Sigmoid colon (tissue), 6 donors: ENCODE measurements at regions not wholly inside any gene's neighbourhood (a gene's known extent, or its start where the extent isn't known, plus 50 kb on each side); places are given as distances from the start of the nearest gene placed in this dataset.

Experiments
- DNase-seq: peaks from one replicate; pipeline ENCODE4 v3.0.0-alpha.2; 2019
- H3K27ac ChIP-seq, 4 donors: fragments of 200-600 bp; sonication (generic); one replicate each; pipeline ENCODE4 v1.5.1; 2016 to 2019; ENCODE audit warnings: mild to moderate bottlenecking in 1 of 4
- H3K27me3 ChIP-seq, 3 donors: fragments of 200-600 bp; sonication (generic); one replicate each; pipeline ENCODE4 v1.5.1; 2019; ENCODE audit warnings: mild to moderate bottlenecking in 1 of 3
- H3K36me3 ChIP-seq, 4 donors: fragments of 200-600 bp; sonication (generic); one replicate each; pipeline ENCODE4 v1.5.1; 2016 to 2019
- H3K4me1 ChIP-seq, 4 donors: fragments of 200-600 bp; sonication (generic); one replicate each; pipeline ENCODE4 v1.5.1; 2017 to 2019
- H3K4me3 ChIP-seq, 4 donors: fragments of 200-600 bp; sonication (generic); one replicate each; pipeline ENCODE4 v1.5.1; 2017 to 2019; ENCODE audit warnings: mild to moderate bottlenecking in 2 of 4, moderate library complexity in 1 of 4
- H3K9me3 ChIP-seq, 4 donors: fragments of 200-600 bp in 3 of 4; sonication (generic) in 3 of 4; one replicate each; pipeline versions ENCODE4 v1.5.1 to v1.6.1; 2013 to 2019
- CTCF ChIP-seq, 4 experiments: fragments of 450-650 bp in 3 of 4; fragments of 200-600 bp in 1 of 4; IDR thresholded peaks; one replicate each; pipeline ENCODE4 v1.5.1; 2016 to 2019; ENCODE audit warnings: antibody characterized with exemption in 4 of 4, mild to moderate bottlenecking in 3 of 4, moderate library complexity in 2 of 4
- EP300 ChIP-seq, 4 donors: sonication (generic); formaldehyde crosslinking; IDR thresholded peaks; one replicate each; pipeline ENCODE4 v1.6.1; 2017; ENCODE audit warnings: antibody characterized with exemption in 4 of 4
- POLR2A ChIP-seq, 2 donors: fragments of 450-650 bp; IDR thresholded peaks; one replicate each; pipeline ENCODE4 v1.6.1; 2016; ENCODE audit warnings: antibody characterized with exemption in 2 of 2, mild to moderate bottlenecking in 2 of 2, moderate library complexity in 2 of 2
- POLR2AphosphoS5 ChIP-seq, 4 donors: sonication (generic); formaldehyde crosslinking; IDR thresholded peaks; one replicate each; pipeline ENCODE4 v1.6.1; 2017; ENCODE audit warnings: antibody characterized with exemption in 4 of 4
- WGBS, 2 donors: extraction: QIAGEN DNeasy Blood & Tissue Kit; methylation state at CpG; one replicate each; pipeline ENCODE4 v1.1.7; 2013; 5-methylcytosine and 5-hydroxymethylcytosine counted together
- intact Hi-C: fragments of 100-400 bp; cut with DNase I; formaldehyde crosslinking; loops from one replicate; pipeline ENCODE4 v1.15.1; 2023
- donor health status: healthy with polysubstance abuse.
- donor health status: healthy.

- H3K4me1 ChIP-seq, result no peaks in the 10 kb centered on the region
- intact Hi-C loops, result no loop called here
- no peaks in the 10 kb centered on the region for H3K36me3 ChIP-seq
- no peak overlapping the region for H3K27ac ChIP-seq
- WGBS, 2 donors, result 92 to 95% methylated on average over 2 of the region's 2 CpGs
- no peak for DNase-seq
- no peaks in the 10 kb centered on the region for H3K27me3 ChIP-seq
- H3K4me3 ChIP-seq, result no peak overlapping the region
- TF ChIP-seq POLR2AphosphoS5 (IDR thresholded peaks at IDR 0.05) (no peak), EP300 (IDR thresholded peaks at IDR 0.05) (no peak), POLR2A (IDR thresholded peaks at IDR 0.05) (no peak), CTCF (IDR thresholded peaks at IDR 0.05) (no peak)
- H3K9me3 ChIP-seq, result peaks cover 0 to 7% (median 0%) of the 10 kb centered on the region in 4 donors
These were observed 135.8 kb upstream of the B3GALT2 start for GRCh38 chr1:193322211-193322610.

GRCh38 chr1:193321242-193321840 lies 134.9 kb upstream of the B3GALT2 start:
- Histone ChIP-seq H3K4me3 (no peak overlapping the region), H3K4me1 (no peaks in the 10 kb centered on the region), H3K36me3 (no peaks in the 10 kb centered on the region), H3K9me3 (peaks cover 0 to 7% (median 0%) of the 10 kb centered on the region in 4 donors), H3K27me3 (no peaks in the 10 kb centered on the region), H3K27ac (no peak overlapping the region)
- WGBS, 2 donors, result 95 to 96% methylated on average over 2 of the region's 2 CpGs
- TF ChIP-seq EP300 (IDR thresholded peaks at IDR 0.05), result no peak
- TF ChIP-seq CTCF (IDR thresholded peaks at IDR 0.05), result no peak
- no peak for TF ChIP-seq POLR2AphosphoS5 (IDR thresholded peaks at IDR 0.05)
- TF ChIP-seq POLR2A (IDR thresholded peaks at IDR 0.05), result no peak
- no peak for DNase-seq
- intact Hi-C loops, result no loop called here

GRCh38 chr1:193320270-193320669 lies 133.9 kb upstream of the B3GALT2 start:
- 66 to 89% methylated on average over 2 of the region's 2 CpGs for WGBS, 2 donors

GRCh38 chr1:193318347-193318746 lies 131.9 kb upstream of the B3GALT2 start:
- H3K4me3 ChIP-seq, result no peak overlapping the region
- no peak for DNase-seq
- no peaks in the 10 kb centered on the region for H3K27me3 ChIP-seq
- no peaks in the 10 kb centered on the region for H3K36me3 ChIP-seq
- TF ChIP-seq POLR2A (IDR thresholded peaks at IDR 0.05) (no peak), EP300 (IDR thresholded peaks at IDR 0.05) (no peak)
- no peaks in the 10 kb centered on the region for H3K4me1 ChIP-seq
- intact Hi-C loops, result no loop called here
- H3K9me3 ChIP-seq, result peaks cover 0 to 7% (median 0%) of the 10 kb centered on the region in 4 donors
- H3K27ac ChIP-seq, result no peak overlapping the region

More at GRCh38 chr1:193320270-193320669, 133.9 kb upstream of the B3GALT2 start:
- TF ChIP-seq POLR2AphosphoS5 (IDR thresholded peaks at IDR 0.05), result no peak
- TF ChIP-seq EP300 (IDR thresholded peaks at IDR 0.05), result no peak
- TF ChIP-seq POLR2A (IDR thresholded peaks at IDR 0.05), result no peak
- TF ChIP-seq CTCF (IDR thresholded peaks at IDR 0.05), result no peak
- Histone ChIP-seq H3K27me3 (no peaks in the 10 kb centered on the region), H3K4me1 (no peaks in the 10 kb centered on the region), H3K27ac (no peak overlapping the region), H3K4me3 (no peak overlapping the region), H3K36me3 (no peaks in the 10 kb centered on the region), H3K9me3 (peaks cover 0 to 7% (median 0%) of the 10 kb centered on the region in 4 donors)
- DNase-seq, result no peak
- intact Hi-C loops, result no loop called here

GRCh38 chr1:193313354-193314140 lies 127.1 kb upstream of the B3GALT2 start:
- Histone ChIP-seq H3K27ac (no peak overlapping the region), H3K4me3 (no peak overlapping the region), H3K36me3 (no peaks in the 10 kb centered on the region), H3K4me1 (no peaks in the 10 kb centered on the region), H3K27me3 (no peaks in the 10 kb centered on the region), H3K9me3 (peaks cover 0 to under 1% (median 0%) of the 10 kb centered on the region in 4 donors)
- no peak for TF ChIP-seq EP300 (IDR thresholded peaks at IDR 0.05)
- no peak for TF ChIP-seq CTCF (IDR thresholded peaks at IDR 0.05)
- TF ChIP-seq POLR2A (IDR thresholded peaks at IDR 0.05), result no peak
- no peak for TF ChIP-seq POLR2AphosphoS5 (IDR thresholded peaks at IDR 0.05)
- intact Hi-C loops, result no loop called here
- WGBS, 2 donors, result 37 to 62% methylated on average over 15 of the region's 15 CpGs
- no peak for DNase-seq
